GM21515 (cell line): ENCODE measurements at regions not wholly inside any gene's neighbourhood (a gene's known extent, or its start where the extent isn't known, plus 50 kb on each side); places are given as distances from the start of the nearest gene placed in this dataset.
"Not testable (repeated sequence)": the region's sequence is repeated elsewhere in the genome, so short reads cannot be mapped to it uniquely, and the experiment has no call there.

Source experiments
- ATAC-seq: cut with Tn5 transposase; IDR thresholded peaks from one replicate; pipeline ENCODE4 v1.9.1; 2021; ENCODE audit not compliant: unreplicated experiment

DNA sequence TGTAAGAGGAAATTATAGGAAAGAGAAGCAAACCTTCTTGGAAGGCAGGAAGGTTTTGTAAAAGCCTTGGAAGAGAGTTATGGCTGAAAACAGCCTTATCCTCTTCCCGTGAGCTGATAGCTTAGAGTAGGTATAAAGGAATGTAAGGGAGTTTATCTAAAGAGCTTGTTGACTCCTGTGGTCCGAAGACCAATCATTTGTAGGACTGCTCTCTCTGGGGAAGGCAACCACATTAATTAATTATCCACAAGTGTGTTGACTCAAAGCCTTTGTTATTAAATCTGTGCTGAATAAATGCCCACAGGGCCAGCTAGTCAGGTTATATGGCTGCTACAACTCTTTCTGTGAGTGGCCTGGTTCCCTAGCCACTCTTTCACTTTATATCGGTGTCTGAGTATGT lies 452.1 kb upstream of the RASGRP1 start:
- no peak for ATAC-seq

- ATAC-seq: no peak
These were observed 454.4 kb upstream of the RASGRP1 start for GRCh38 chr15:39018966-39019365.

DNA sequence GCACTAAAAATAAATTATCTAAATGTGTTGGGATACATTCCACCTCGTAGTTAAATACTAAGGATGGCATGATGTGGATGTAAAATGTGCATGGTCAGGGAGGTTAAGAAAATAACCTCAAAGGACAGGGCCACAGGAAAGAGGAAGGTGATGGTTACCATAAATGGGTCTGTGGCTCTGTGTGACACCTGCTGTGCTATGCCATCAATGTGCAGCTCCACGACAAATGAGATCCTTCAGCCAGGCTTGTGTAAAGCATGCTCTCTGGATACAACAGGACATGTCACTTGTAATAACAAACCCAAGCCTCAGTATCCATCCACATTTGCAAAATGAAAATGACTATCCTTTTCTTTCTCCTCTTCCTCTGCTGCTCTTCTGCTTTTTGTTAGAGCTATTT lies 456.7 kb upstream of the RASGRP1 start:
- no peak for ATAC-seq

DNA sequence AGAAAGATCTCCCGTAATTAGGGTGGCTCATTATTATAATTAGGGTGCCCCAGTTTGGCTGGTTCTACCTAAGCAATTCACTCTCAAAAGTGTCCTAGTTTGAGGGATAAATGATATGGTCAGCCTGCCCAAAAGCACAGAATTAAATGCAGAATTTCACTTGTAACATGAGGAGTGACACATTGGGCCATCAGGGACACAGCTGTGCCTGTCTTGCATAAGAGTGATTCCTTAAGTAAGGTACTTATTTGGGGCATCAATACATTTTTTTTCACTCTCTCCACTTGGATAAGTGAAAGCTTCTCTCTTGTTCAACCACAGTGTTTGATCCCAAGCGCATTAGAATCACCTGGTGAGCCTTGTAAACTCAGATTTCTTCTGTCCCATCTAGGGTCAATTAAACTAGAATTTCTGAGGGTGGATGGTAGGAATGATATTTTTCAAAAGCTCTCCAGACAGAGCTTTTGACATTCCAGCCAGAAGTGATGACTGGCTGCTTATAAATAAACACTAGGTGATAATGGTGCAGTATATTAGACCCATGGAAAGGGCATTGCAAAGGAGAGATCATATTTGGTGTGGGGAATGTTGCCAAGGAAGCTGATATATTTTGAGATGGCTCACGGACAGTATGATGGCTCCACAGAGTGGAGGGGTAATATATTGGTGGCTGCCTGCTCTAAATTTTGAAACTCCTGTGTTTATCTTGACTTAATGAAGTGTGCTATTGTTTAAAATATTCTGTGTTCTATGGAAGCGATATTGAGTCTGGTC lies 458.1 kb upstream of the RASGRP1 start:
- ATAC-seq: no peak

GRCh38 chr15:39025321-39025720 lies 460.7 kb upstream of the RASGRP1 start:
- no peak for ATAC-seq

- no peak for ATAC-seq
These were observed 461.3 kb upstream of the RASGRP1 start for GRCh38 chr15:39025881-39026280.

DNA sequence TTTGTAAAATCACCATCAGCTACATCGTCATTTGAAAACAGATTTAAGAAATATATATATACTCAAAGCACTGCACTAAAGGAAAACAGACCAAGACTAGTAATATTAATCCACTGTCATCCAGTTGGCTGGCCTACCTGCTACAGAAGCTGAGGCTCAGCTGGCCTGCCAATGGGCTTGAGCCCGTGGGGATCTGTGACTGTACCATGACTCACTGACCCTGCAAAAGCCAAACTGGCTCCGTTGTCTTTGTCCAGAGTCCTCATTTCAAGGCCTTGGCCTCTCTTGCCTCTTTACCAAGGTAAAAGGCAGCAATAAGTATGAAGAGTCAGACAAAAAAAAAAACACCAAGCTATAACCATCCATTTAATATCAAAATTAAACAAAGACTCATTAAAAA lies 463.5 kb upstream of the RASGRP1 start:
- no peak for ATAC-seq

DNA sequence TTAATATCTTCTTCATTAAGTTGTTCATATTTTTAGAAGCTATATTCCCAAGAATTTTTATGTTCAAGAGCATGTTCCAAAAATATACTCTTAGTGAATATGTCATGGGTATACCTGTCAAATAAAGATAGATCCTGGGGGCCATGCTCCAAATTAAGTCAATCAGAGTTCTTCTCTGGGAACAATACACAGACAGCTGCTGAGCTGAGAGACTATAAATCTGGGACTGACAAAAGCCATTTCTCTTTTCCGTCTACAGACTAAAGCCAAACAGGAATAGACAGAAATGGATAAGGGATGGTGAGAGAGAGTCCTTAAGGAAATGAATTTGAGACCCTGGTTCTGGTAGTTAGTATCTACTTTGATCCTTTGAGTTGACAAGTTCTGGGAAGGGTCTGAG lies 465.1 kb upstream of the RASGRP1 start:
- ATAC-seq: no peak

- no peak for ATAC-seq
These were observed 465.9 kb upstream of the RASGRP1 start for GRCh38 chr15:39030291-39031070.

- ATAC-seq: no peak
These were observed 467.0 kb upstream of the RASGRP1 start for GRCh38 chr15:39031596-39031995.

DNA sequence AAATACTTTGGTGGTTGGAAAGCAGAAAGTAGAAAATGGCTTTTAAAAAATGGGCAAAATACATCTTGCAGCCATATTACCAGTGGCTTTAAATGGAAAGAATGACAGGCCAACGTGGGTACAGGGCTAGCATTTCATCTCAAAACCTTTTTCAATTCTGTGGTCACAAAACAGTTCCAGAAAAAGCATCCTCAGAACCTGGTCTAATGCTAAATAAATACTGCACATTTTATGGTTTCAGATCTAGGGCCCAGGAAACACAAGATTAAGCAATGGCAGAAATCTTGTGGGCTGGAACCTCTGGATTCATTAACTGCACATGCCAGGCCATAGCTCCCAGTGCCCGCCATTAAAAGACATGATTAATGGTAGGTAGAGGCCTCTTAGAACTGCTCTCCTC lies 470.2 kb upstream of the RASGRP1 start:
- ATAC-seq: no peak

- not testable (repeated sequence) for ATAC-seq
These were observed 473.0 kb upstream of the RASGRP1 start for GRCh38 chr15:39037611-39038010.

DNA sequence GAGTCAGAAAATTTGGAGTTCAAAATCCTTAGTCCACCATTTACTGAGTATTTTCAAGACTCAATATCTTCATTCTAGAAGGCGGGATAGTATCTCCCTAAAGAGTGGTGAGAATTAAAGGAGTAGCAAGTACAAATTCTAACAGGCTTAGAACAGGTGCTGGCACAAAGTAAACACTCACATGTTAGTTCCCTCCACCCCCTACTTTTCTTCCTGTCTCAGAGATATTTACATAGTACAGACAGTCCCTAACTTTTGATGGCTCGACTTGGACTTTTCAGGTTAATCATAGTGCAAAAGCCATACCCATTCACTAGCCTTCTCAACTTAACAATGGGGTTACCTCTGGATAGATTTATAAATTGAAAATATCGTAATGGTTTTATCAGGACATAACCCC lies 476.2 kb upstream of the RASGRP1 start:
- no peak for ATAC-seq

GRCh38 chr15:39041979-39042495 lies 477.4 kb upstream of the RASGRP1 start:
- no peak for ATAC-seq

- no peak for ATAC-seq
These were observed 487.2 kb upstream of the RASGRP1 start for GRCh38 chr15:39051626-39052322.

GRCh38 chr15:39052323-39052705 lies 487.7 kb upstream of the RASGRP1 start:
- ATAC-seq: no peak

- ATAC-seq: no peak
These were observed 488.9 kb upstream of the RASGRP1 start for GRCh38 chr15:39053480-39053879.

- ATAC-seq: no peak
These were observed 489.6 kb upstream of the RASGRP1 start for GRCh38 chr15:39054128-39054732.

GRCh38 chr15:39056357-39056756 lies 491.7 kb upstream of the RASGRP1 start:
- ATAC-seq: no peak

DNA sequence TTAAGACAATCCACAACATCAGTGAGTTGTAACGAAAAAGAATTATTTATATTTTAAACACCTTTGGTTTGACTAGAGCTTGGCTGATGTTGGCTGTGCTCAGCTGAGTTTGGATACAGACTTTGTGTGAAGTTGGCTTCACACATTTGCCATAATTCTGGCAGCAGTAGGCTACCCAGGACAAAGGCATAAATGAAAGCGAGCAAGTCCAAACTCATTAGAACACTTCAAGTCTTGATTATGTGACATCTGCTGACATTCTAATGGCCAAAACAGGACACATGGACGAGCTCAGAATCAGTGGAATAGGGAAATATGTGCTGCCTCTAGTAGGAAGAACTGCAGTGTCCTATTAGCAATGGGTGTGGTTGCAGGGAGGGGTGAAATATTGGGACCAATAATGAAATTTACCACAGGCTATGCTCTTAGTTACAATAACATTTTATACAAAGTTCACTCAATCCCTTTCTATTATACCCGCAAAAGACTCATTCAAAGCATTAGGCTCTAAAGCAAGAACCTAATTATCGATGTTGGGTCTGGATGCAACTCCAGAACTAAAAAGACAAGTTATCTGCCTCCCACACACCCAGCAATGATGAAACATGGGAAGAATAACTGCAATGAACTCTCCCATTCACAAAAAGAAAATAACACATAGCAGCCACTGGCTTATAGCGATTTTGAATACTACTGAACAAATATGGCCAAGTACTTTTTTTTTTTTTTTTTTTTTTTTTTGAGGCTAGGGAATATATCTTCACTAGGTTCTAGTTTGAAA lies 493.9 kb upstream of the RASGRP1 start:
- ATAC-seq: no peak
